Activated T-helper 2 cell treated with anti-CD3 and anti-CD28 coated beads, Interferon-gamma antibody, Interleukin-2, Interleukin-4, amounts not matched to agents 10 μg/mL and 5 μg/mL and 100 μg/mL, durations not matched to agents 14 hours and 24 hours and 36 hours (primary cell): ENCODE measurements at regions not wholly inside any gene's neighbourhood (a gene's known extent, or its start where the extent isn't known, plus 50 kb on each side); places are given as distances from the start of the nearest gene placed in this dataset.

Experiments used
- DNase-seq: peaks from one replicate; pipeline ENCODE4 v3.0.0; 2021; ENCODE audit warnings: low spot score
- H3K27ac Mint-ChIP-seq: one replicate; pipeline ENCODE4 v1.8.0; 2021; ENCODE audit warnings: mixed read lengths
- H3K27me3 Mint-ChIP-seq: one replicate; pipeline ENCODE4 v1.8.0; 2021; ENCODE audit warnings: low read depth, mixed read lengths
- H3K36me3 Mint-ChIP-seq: one replicate; pipeline ENCODE4 v1.8.0; 2021; ENCODE audit warnings: low read depth, mixed read lengths
- H3K4me1 Mint-ChIP-seq: one replicate; pipeline ENCODE4 v1.8.0; 2021; ENCODE audit warnings: low read depth, mixed read lengths
- H3K4me3 Mint-ChIP-seq: one replicate; pipeline ENCODE4 v1.8.0; 2021; ENCODE audit warnings: low read depth, mild to moderate bottlenecking, moderate library complexity, mixed read lengths
- H3K9me3 Mint-ChIP-seq: one replicate; pipeline ENCODE4 v1.8.0; 2021; ENCODE audit warnings: mixed read lengths
- intact Hi-C: fragments of 100-400 bp; cut with micrococcal nuclease; formaldehyde crosslinking; loops from one replicate; pipeline ENCODE4 v1.15.1; 2023

DNA sequence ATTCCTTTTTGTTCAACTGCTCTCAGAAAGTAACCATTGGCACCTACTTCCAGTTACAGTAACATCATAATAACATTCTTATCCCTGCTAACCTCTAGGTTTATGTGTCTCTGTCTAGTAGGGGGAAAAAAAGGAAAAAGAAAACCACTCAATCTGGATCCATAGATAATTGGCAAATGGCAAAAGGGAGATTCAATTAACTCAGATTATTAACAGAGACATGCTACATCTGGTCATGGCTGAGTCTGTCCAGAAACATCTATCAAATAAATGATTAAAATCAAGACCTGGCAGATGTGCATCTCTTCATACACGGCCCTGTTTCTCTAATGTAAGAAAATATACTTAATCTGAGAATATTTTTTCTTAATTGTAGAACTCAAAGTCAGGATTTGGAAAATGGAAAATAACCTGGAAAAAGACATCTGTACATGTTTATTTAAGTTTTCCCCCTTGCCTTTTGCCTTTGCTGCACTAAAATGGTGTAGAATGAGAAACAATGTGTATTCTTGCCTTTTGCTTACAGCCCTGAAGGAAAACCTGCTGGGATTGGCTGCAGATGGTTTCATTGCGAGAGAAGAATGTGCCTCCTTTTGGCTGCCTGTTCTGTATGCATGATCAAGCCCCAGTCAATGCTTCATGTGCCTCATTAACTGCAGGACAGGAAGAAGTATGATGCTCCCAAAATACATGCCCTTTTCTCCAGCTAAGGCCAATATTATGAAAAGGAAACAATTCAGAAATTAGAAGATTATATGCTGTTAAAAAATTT, 921.6 kb upstream of the PCDH20 start:
- Mint-ChIP-seq H3K27ac (no peak overlapping the region), H3K4me3 (no peak overlapping the region), H3K36me3 (no peaks in the 10 kb centered on the region), H3K9me3 (peaks cover 10% of the 10 kb centered on the region), H3K4me1 (no peaks in the 10 kb centered on the region), H3K27me3 (no peaks in the 10 kb centered on the region)
- intact Hi-C loops, result no loop called here
- no peak for DNase-seq

GRCh38 chr13:62336507-62336906, 920.9 kb upstream of the PCDH20 start:
- H3K4me1 Mint-ChIP-seq, result no peaks in the 10 kb centered on the region
- H3K27me3 Mint-ChIP-seq, result no peaks in the 10 kb centered on the region
- no peak overlapping the region for H3K4me3 Mint-ChIP-seq
- DNase-seq, result no peak
- intact Hi-C loops, result no loop called here
- no peaks in the 10 kb centered on the region for H3K36me3 Mint-ChIP-seq
- H3K27ac Mint-ChIP-seq, result no peak overlapping the region
- H3K9me3 Mint-ChIP-seq, result peaks cover 10% of the 10 kb centered on the region

DNA sequence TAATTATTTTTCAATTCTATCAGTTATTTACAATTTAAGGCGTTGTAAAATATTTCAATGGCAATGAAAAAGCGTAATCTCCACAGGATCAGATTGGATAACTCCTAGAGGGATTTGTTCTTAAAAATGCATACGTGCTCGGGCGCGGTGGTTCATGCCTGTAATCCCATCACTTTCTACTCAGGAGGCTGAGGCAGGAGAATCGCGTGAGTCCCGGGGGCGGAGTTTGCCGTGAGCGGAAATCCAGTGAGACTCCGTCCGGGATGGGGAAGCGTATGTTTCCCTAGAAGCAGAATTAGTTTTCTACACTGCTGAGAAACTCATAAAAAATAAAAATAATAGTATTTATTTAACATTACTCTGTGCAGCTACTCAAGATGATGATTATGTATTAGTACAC, 917.8 kb upstream of the PCDH20 start:
- DNase-seq, result no peak
- H3K27ac Mint-ChIP-seq, result no peak overlapping the region
- no peaks in the 10 kb centered on the region for H3K4me1 Mint-ChIP-seq
- peaks cover 18% of the 10 kb centered on the region for H3K9me3 Mint-ChIP-seq
- no peaks in the 10 kb centered on the region for H3K27me3 Mint-ChIP-seq
- intact Hi-C loops, result no loop called here
- H3K36me3 Mint-ChIP-seq, result no peaks in the 10 kb centered on the region
- H3K4me3 Mint-ChIP-seq, result no peak overlapping the region

DNA sequence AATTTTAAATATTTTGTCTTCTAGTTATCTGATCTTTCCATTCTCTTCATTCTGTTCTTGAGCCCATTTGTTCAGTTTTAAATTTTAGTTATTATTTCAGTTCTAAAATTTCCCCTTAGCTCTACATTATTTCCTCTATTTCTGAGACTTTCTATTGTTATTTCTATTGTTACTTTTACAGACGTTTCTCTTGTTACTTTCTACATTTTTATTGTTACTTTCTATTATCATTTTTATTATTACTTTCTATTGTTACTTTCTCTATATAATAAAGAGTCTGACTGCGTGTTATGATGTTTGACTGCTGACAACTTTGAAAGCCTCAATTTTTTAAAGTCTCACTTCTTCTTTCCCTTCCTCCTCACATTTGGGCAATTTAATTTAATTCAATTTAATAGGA, 915.7 kb upstream of the PCDH20 start:
- H3K4me1 Mint-ChIP-seq, result no peaks in the 10 kb centered on the region
- no peaks in the 10 kb centered on the region for H3K36me3 Mint-ChIP-seq
- intact Hi-C loops, result no loop called here
- no peak for DNase-seq
- no peaks in the 10 kb centered on the region for H3K27me3 Mint-ChIP-seq
- H3K4me3 Mint-ChIP-seq, result no peak overlapping the region
- peaks cover 22% of the 10 kb centered on the region for H3K9me3 Mint-ChIP-seq
- H3K27ac Mint-ChIP-seq, result no peak overlapping the region

GRCh38 chr13:62327367-62327766, 911.7 kb upstream of the PCDH20 start:
- no peak overlapping the region for H3K4me3 Mint-ChIP-seq
- intact Hi-C loops, result no loop called here
- H3K27me3 Mint-ChIP-seq, result no peaks in the 10 kb centered on the region
- no peak for DNase-seq
- peaks cover 14% of the 10 kb centered on the region for H3K9me3 Mint-ChIP-seq
- no peaks in the 10 kb centered on the region for H3K4me1 Mint-ChIP-seq
- H3K27ac Mint-ChIP-seq, result no peak overlapping the region
- no peaks in the 10 kb centered on the region for H3K36me3 Mint-ChIP-seq

- Mint-ChIP-seq H3K9me3 (peaks cover 7% of the 10 kb centered on the region), H3K27me3 (no peaks in the 10 kb centered on the region), H3K27ac (no peak overlapping the region), H3K36me3 (no peaks in the 10 kb centered on the region), H3K4me1 (no peaks in the 10 kb centered on the region), H3K4me3 (no peak overlapping the region)
- intact Hi-C loops, result no loop called here
- no peak for DNase-seq
Measured at GRCh38 chr13:62324842-62325241, 909.2 kb upstream of the PCDH20 start.

- no peaks in the 10 kb centered on the region for H3K4me1 Mint-ChIP-seq
- no peaks in the 10 kb centered on the region for H3K9me3 Mint-ChIP-seq
- DNase-seq, result no peak
- H3K4me3 Mint-ChIP-seq, result no peak overlapping the region
- intact Hi-C loops, result no loop called here
- no peak overlapping the region for H3K27ac Mint-ChIP-seq
- no peaks in the 10 kb centered on the region for H3K36me3 Mint-ChIP-seq
- H3K27me3 Mint-ChIP-seq, result no peaks in the 10 kb centered on the region
Measured at GRCh38 chr13:62321895-62322294, 906.2 kb upstream of the PCDH20 start.

DNA sequence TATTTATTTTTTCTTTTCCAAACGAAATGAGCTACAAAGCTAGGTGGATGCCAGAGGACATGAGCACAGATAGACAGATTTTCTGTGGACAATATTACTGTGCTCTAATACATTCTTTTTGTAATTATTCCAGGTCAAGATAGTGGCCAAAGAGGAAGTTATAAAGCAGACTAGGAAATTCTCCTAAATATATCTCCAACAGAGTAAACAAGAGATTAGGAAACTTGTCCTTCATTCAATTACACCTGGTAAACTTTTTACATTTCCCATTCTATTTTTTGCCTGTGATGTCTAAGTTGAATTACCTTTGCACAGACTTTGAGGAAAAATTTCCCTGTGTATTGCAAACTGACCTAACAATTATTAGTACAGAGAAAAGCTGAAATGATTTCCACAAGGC, 905.5 kb upstream of the PCDH20 start:
- Mint-ChIP-seq H3K4me1 (no peaks in the 10 kb centered on the region), H3K27me3 (no peaks in the 10 kb centered on the region), H3K9me3 (no peaks in the 10 kb centered on the region), H3K4me3 (no peak overlapping the region), H3K27ac (no peak overlapping the region), H3K36me3 (no peaks in the 10 kb centered on the region)
- intact Hi-C loops, result no loop called here
- no peak for DNase-seq

GRCh38 chr13:62320129-62321108, 904.8 kb upstream of the PCDH20 start:
- no peak overlapping the region for H3K27ac Mint-ChIP-seq

GRCh38 chr13:62309904-62310303, 894.3 kb upstream of the PCDH20 start:
- intact Hi-C loops, result no loop called here
- H3K27me3 Mint-ChIP-seq, result no peaks in the 10 kb centered on the region
- H3K9me3 Mint-ChIP-seq, result peaks cover 7% of the 10 kb centered on the region
- no peaks in the 10 kb centered on the region for H3K4me1 Mint-ChIP-seq
- no peak overlapping the region for H3K27ac Mint-ChIP-seq
- no peak overlapping the region for H3K4me3 Mint-ChIP-seq
- H3K36me3 Mint-ChIP-seq, result no peaks in the 10 kb centered on the region
- no peak for DNase-seq

More at GRCh38 chr13:62320129-62321108, 904.8 kb upstream of the PCDH20 start:
- Mint-ChIP-seq H3K9me3 (no peaks in the 10 kb centered on the region), H3K4me3 (no peak overlapping the region), H3K36me3 (no peaks in the 10 kb centered on the region), H3K4me1 (no peaks in the 10 kb centered on the region), H3K27me3 (no peaks in the 10 kb centered on the region)
- DNase-seq, result no peak
- intact Hi-C loops, result no loop called here

DNA sequence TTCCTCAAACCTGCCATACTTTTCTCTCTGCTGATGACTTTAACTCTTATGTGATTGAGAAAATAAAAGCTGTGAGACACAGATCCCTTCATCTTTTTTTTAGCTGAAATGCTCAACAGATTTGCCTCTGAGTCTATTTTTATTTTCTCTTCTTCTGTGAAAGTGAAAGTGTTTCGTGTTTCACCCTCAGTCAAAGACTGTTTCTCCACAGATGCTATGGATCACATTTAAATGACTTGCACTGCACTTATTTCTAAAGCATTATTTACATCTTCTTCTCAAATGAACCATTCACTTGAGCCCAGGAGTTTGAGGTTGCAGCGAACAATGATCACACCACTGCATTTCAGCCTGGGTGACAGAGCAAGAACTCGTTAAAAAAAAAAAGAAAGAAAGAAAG, 890.1 kb upstream of the PCDH20 start:
- H3K27me3 Mint-ChIP-seq, result no peaks in the 10 kb centered on the region
- H3K4me3 Mint-ChIP-seq, result no peak overlapping the region
- H3K4me1 Mint-ChIP-seq, result no peaks in the 10 kb centered on the region
- intact Hi-C loops, result no loop called here
- no peaks in the 10 kb centered on the region for H3K36me3 Mint-ChIP-seq
- H3K27ac Mint-ChIP-seq, result no peak overlapping the region
- DNase-seq, result no peak
- peaks cover 4% of the 10 kb centered on the region for H3K9me3 Mint-ChIP-seq

GRCh38 chr13:62302341-62302740, 886.7 kb upstream of the PCDH20 start:
- Mint-ChIP-seq H3K36me3 (no peaks in the 10 kb centered on the region), H3K4me3 (no peak overlapping the region), H3K9me3 (peaks cover 4% of the 10 kb centered on the region), H3K4me1 (no peaks in the 10 kb centered on the region), H3K27ac (no peak overlapping the region), H3K27me3 (no peaks in the 10 kb centered on the region)
- DNase-seq, result no peak
- intact Hi-C loops, result no loop called here

DNA sequence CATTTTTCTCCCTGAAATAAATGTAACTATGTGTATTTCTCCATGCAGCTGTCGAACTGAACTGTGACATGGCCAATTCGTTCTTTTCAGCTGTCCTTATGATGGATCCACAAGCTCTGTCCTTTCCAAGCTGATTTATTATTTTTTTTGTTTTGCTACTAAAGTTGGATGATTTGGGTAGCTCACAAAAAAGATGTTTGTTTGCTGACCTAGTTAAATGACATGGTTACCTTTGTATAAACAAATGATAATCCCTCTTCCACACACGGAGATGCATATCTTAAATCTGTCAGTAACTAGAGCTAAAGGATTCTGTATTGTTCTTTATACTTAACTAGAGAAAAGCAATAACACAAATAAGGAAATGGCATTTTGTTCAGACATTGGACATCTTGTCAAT, 884.3 kb upstream of the PCDH20 start:
- Mint-ChIP-seq H3K4me3 (no peak overlapping the region), H3K9me3 (peaks cover 4% of the 10 kb centered on the region), H3K27ac (no peak overlapping the region), H3K4me1 (no peaks in the 10 kb centered on the region), H3K36me3 (no peaks in the 10 kb centered on the region), H3K27me3 (no peaks in the 10 kb centered on the region)
- intact Hi-C loops, result no loop called here
- DNase-seq, result no peak
